K562 (cell line): ENCODE measurements at regions not wholly inside any gene's neighbourhood (a gene's known extent, or its start where the extent isn't known, plus 50 kb on each side); places are given as distances from the start of the nearest gene placed in this dataset.

ENCODE experiments used
- ATAC-seq: fragments of 200-7000 bp; cut with Tn5 transposase; 3 replicates; pipeline ENCODE4 v1.9.1; 2020; ENCODE audit warnings: moderate library complexity
- BruUV-seq: library from RNA; stranded (reverse); fragments of 400-500 nt; replicated peaks from 2 replicates; lab custom pipeline; 2021; lab: Mats Ljungman, UMichigan
- CTCF ChIA-PET: fragments of 300-600 bp; formaldehyde crosslinking; extraction: SDS; loops from one replicate; lab custom pipeline; 2021; ENCODE audit warnings: low intra/inter-chr PET ratio; lab: Yijun Ruan, JAX
- POLR2A ChIA-PET: fragments of 300-600, 350-650 bp; sonication (Branson Sonifier 250); formaldehyde crosslinking; extraction: SDS; loops from one replicate; lab custom pipeline; 2021; ENCODE audit warnings: antibody characterized with exemption, inconsistent platforms; lab: Yijun Ruan, JAX
- DNase-seq, 4 experiments: peaks; one replicate each; pipeline versions ENCODE4 v3.0.0 to v3.0.0-alpha.2; 2011 to 2018; ENCODE audit warnings: low spot score in 3 of 4, mixed read lengths in 3 of 4; ENCODE audit errors: extremely low read depth in 1 of 4
- FAIRE-seq: peaks from 2 replicates; lab custom pipeline; 2011; peaks lifted over from hg19 to GRCh38; lab: Jason Lieb, UNC
- H2AFZ ChIP-seq: 2 replicates; pipeline ENCODE4 v1.6.0; 2011; ENCODE audit warnings: low read depth, low read length, control low read depth, inconsistent platforms
- H3K27ac ChIP-seq: fragments of 200-600 bp; 3 replicates; pipeline ENCODE4 v1.8.0; 2011; ENCODE audit warnings: low read depth, mild to moderate bottlenecking, control low read depth, inconsistent platforms, low read length, moderate library complexity, mixed read lengths; ENCODE audit errors: extremely low read depth
- H3K27me3 ChIP-seq, 2 experiments: fragments of 300-600 bp in 1 of 2; 2 replicates in 1 of 2; 3 replicates in 1 of 2; pipeline versions ENCODE4 v1.6.0 to v1.8.0; 2011; ENCODE audit warnings: inconsistent platforms in 2 of 2, low read length in 2 of 2, mild to moderate bottlenecking in 1 of 2, mixed read lengths in 1 of 2, moderate library complexity in 1 of 2; ENCODE audit not compliant: control insufficient read depth in 2 of 2, insufficient read depth in 2 of 2
- H3K36me3 ChIP-seq: fragments of 300-600 bp; 3 replicates; pipeline ENCODE4 v1.8.0; 2011; ENCODE audit warnings: mild to moderate bottlenecking, low read length, inconsistent platforms; ENCODE audit not compliant: control insufficient read depth, insufficient read depth
- H3K4me1 ChIP-seq, 2 experiments: fragments of 200-600 bp in 1 of 2; replicated peaks in 1 of 2; 2 replicates in 1 of 2; 3 replicates in 1 of 2; pipeline versions ENCODE4 v1.5.1 to v1.8.0; 2011; ENCODE audit warnings: inconsistent platforms in 2 of 2, low read length in 2 of 2, mild to moderate bottlenecking in 1 of 2, mixed read lengths in 1 of 2, moderate library complexity in 1 of 2; ENCODE audit not compliant: control insufficient read depth in 2 of 2, insufficient read depth in 2 of 2
- H3K4me2 ChIP-seq: 2 replicates; pipeline ENCODE4 v1.6.1; 2011; ENCODE audit warnings: low read length, control low read depth, inconsistent platforms, mixed read lengths; ENCODE audit not compliant: insufficient read depth
- H3K4me3 ChIP-seq: fragments of 200-600 bp; sonication (generic), shearing (Covaris generic); 2 replicates; pipeline ENCODE4 v1.5.1; 2016; ENCODE audit warnings: control low read depth, inconsistent platforms
- H3K79me2 ChIP-seq: fragments of 200-600 bp; 3 replicates; pipeline ENCODE4 v1.8.0; 2011; ENCODE audit warnings: low read length, inconsistent platforms; ENCODE audit not compliant: control insufficient read depth, insufficient read depth
- H3K9ac ChIP-seq, 2 experiments: 2 replicates each; pipeline versions ENCODE4 v1.6.0 to v1.6.1; 2011; ENCODE audit warnings: low read depth in 2 of 2, low read length in 2 of 2, control low read depth in 1 of 2, inconsistent platforms in 1 of 2, mild to moderate bottlenecking in 1 of 2, mixed read lengths in 1 of 2; ENCODE audit not compliant: insufficient read depth in 1 of 2
- H3K9me1 ChIP-seq: one replicate; pipeline ENCODE4 v1.6.0; 2011; ENCODE audit warnings: inconsistent platforms, mild to moderate bottlenecking, low read length, moderate library complexity; ENCODE audit not compliant: control insufficient read depth, insufficient read depth
- H3K9me3 ChIP-seq: replicated peaks from 2 replicates; pipeline ENCODE4 v1.5.1; 2011; ENCODE audit warnings: low read depth, low read length, inconsistent platforms; ENCODE audit not compliant: control insufficient read depth, insufficient read depth
- H4K20me1 ChIP-seq: replicated peaks from 2 replicates; pipeline ENCODE4 v1.6.1; 2011; ENCODE audit warnings: low read length, inconsistent platforms, mixed read lengths; ENCODE audit not compliant: control insufficient read depth, insufficient read depth
- BRD4 ChIP-seq: fragments of 200-600 bp; sonication (generic); IDR thresholded peaks from 2 replicates; pipeline ENCODE4 v1.6.1; 2017; ENCODE audit warnings: inconsistent platforms
- PBX2 ChIP-seq, 2 experiments: IDR thresholded peaks in 1 of 2; conservative IDR thresholded peaks in 1 of 2; 2 replicates each; pipeline ENCODE4 v1.6.1; 2016; ENCODE audit warnings: low read depth in 2 of 2, mild to moderate bottlenecking in 1 of 2, missing compliant biosample characterization in 1 of 2, missing genetic modification characterization in 1 of 2, moderate library complexity in 1 of 2
- PCBP2 ChIP-seq: fragments of 200-400 bp; formaldehyde crosslinking; IDR thresholded peaks from 2 replicates; pipeline ENCODE4 v1.6.1; 2018; ENCODE audit warnings: low read length, low read depth, mild to moderate bottlenecking, moderate library complexity; ENCODE audit not compliant: poor library complexity, severe bottlenecking
- ZNF217 ChIP-seq: sonication (generic); formaldehyde crosslinking; IDR thresholded peaks from 2 replicates; pipeline ENCODE4 v1.8.0; 2022; ENCODE audit warnings: mild to moderate bottlenecking, missing genetic modification reagents
- WGBS: fragments of 100-300 bp; shearing (Covaris generic); methylation state at CpG from one replicate; pipeline ENCODE4 v1.1.6; 2016; ENCODE audit warnings: low coverage, mixed read lengths; ENCODE audit not compliant: insufficient coverage; ENCODE audit errors: missing lambda C conversion rate; 5-methylcytosine and 5-hydroxymethylcytosine counted together
- in situ Hi-C: fragments of 300-500 bp; cut with MboI; formaldehyde crosslinking; loops from 4 replicates; pipeline ENCODE4 v1.15.0; 2018; ENCODE audit warnings: inconsistent platforms, mixed read lengths
- intact Hi-C: fragments of 100-400 bp; cut with micrococcal nuclease; formaldehyde crosslinking; loops from 2 replicates; pipeline ENCODE4 v1.14.2; 2022
- TF ChIP-seq, protein P1 (sequence below), 2 experiments: IDR thresholded peaks; 2 replicates each; pipeline ENCODE4 v1.6.1; 2011; ENCODE audit warnings: borderline replicate concordance in 1 of 2, control low read depth in 1 of 2, low read depth in 1 of 2, low read length in 1 of 2, mild to moderate bottlenecking in 1 of 2, mixed read lengths in 1 of 2, moderate library complexity in 1 of 2; ENCODE audit not compliant: insufficient read depth in 1 of 2, insufficient read length in 1 of 2, poor library complexity in 1 of 2, severe bottlenecking in 1 of 2; ENCODE audit errors: extremely low read depth in 1 of 2

DNA sequence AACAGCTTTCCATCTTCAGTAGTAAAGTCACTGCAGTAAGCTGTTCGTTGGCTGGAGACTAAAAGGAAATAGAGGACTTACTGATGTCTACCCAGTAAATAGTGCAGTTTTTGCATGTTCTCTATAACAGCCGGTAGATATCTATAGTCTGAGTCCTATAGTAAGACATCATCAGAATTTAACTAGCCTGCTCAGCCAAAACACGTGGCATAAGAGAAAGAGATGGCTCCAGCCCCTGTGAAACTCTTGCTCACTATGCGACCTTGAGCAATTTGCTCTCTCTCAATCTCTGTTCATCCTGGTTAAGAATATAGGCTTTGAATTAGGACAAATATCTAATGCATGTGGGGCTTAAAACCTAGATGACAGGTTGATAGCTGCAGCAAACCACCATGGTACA, 201.6 kb upstream of the PAPPA start (continued):
- TF ChIP-seq, protein P1, sequence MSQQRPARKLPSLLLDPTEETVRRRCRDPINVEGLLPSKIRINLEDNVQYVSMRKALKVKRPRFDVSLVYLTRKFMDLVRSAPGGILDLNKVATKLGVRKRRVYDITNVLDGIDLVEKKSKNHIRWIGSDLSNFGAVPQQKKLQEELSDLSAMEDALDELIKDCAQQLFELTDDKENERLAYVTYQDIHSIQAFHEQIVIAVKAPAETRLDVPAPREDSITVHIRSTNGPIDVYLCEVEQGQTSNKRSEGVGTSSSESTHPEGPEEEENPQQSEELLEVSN (IDR thresholded peaks at IDR 0.05; ENCODE audit: borderline replicate concordance in 1 of 2, extremely low read depth in 1 of 2, insufficient read depth in 1 of 2, insufficient read length in 1 of 2, low read depth in 1 of 2, low read length in 1 of 2, poor library complexity in 1 of 2, severe bottlenecking in 1 of 2): no peak

- H4K20me1 ChIP-seq: no peaks in the 10 kb centered on the region
- ChIA-PET CTCF (no interaction called here), POLR2A (no interaction called here)
- no TSS peak for BruUV-seq
- intact Hi-C loops: no loop called here
- no peaks in the 10 kb centered on the region for H3K9me1 ChIP-seq
- H3K9ac ChIP-seq: no peak overlapping the region
- no peak overlapping the region for H3K27ac ChIP-seq
- H3K4me3 ChIP-seq: no peak overlapping the region
- WGBS: 0% methylated on average over 4 of the region's 4 CpGs
- in situ Hi-C loops: no loop called here
- no peak for DNase-seq
- H3K79me2 ChIP-seq: no peaks in the 10 kb centered on the region
- no peaks in the 10 kb centered on the region for H3K4me1 ChIP-seq
- H3K4me2 ChIP-seq: no peak overlapping the region
- no peaks in the 10 kb centered on the region for H3K9me3 ChIP-seq
- ATAC-seq: no peak
- no peaks in the 10 kb centered on the region for H3K27me3 ChIP-seq
- H3K36me3 ChIP-seq: no peaks in the 10 kb centered on the region
- FAIRE-seq: no peak
- H2AFZ ChIP-seq: no peak overlapping the region
- TF ChIP-seq PCBP2 (no peak), BRD4 (no peak), PBX2 (CRISPR knock-in tag; IDR thresholded peaks at IDR 0.05; ENCODE audit: low read depth) (no peak), PBX2 (tag; conservative IDR thresholded peaks at IDR 0.05; ENCODE audit: low read depth) (no peak), ZNF217 (CRISPR knock-in tag) (no peak)
Measured at GRCh38 chr9:115952430-115953292, 200.9 kb upstream of the PAPPA start.
